ENCODE measurements at regions not wholly inside any gene's neighbourhood (a gene's known extent, or its start where the extent isn't known, plus 50 kb on each side); places are given as distances from the start of the nearest gene placed in this dataset.

DNA sequence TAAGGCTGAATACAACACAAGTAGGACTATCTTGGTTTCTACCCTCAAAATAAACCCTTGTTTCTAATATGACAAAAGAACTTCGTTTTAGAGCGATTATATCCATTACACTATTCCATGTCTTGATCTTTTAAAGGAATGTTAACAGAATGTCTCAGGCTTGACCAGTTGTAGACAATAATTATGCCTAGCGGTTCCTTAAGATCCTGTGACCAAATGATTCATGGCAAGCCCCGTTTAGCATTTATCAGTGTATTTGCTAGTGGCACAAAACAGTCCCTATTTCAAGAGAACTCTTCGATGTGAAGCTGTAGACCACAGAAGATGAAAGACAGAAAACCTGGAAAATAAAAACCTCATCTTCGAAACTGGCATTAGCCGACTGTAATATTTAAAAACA lies 200.9 kb upstream of the SOX9 start:
- DNase-seq (ENCODE audit: low spot score in 2 of 2) (no peak), FAIRE-seq (no peak)

GRCh38 chr17:71921796-71922195 lies 199.0 kb upstream of the SOX9 start:
- no peak for DNase-seq (ENCODE audit: low spot score in 2 of 2)
- no peak for FAIRE-seq

DNA sequence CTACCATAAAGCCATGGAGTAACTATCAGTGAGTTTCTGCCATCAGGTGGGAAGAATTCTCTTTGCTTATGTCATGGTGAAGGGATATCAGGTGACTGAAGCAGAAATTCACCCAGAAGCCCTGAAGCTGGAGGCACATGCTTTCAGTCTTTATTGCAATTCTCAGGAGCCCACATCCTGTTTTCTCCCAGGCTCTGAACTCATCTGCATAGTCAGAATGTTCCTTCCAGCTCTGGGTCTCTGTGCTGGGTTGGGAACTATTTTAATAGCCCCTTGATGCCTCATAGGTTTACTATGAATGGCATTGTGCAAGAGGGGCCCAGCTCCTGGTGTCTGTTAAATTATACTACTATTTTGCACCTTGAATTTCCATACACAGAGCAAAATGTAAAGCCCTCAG lies 198.4 kb upstream of the SOX9 start:
- DNase-seq (ENCODE audit: low spot score in 2 of 2) (no peak), FAIRE-seq (no peak)

- DNase-seq (ENCODE audit: low spot score in 2 of 2): no peak
- no peak for FAIRE-seq
Measured at GRCh38 chr17:71926746-71927398, 193.9 kb upstream of the SOX9 start.

DNA sequence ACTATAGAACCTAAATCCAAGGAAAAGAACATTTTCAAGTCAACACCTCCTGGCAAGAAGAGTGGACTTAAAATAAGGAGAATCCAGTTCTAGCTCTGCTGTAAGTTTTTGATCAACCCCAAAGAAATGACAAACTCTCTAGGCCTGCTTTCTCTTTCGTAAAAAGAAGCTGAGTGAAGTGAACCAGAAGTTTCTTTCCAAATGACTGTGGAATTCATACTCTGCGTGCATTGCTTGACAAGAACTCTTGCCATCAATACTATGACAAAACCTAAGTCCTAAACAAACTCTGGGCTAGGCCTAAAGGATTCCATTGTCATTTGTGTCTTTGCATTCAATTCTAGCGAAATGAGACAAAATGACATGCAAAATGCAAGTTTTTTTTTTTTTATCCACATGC lies 187.5 kb upstream of the SOX9 start:
- no peak for DNase-seq (ENCODE audit: low spot score in 2 of 2)
- no peak for FAIRE-seq

GRCh38 chr17:71934520-71934919 lies 186.3 kb upstream of the SOX9 start:
- DNase-seq (ENCODE audit: low spot score in 2 of 2): no peak
- FAIRE-seq: no peak

GRCh38 chr17:71935341-71935740 lies 185.5 kb upstream of the SOX9 start:
- DNase-seq (ENCODE audit: low spot score in 2 of 2) (no peak), FAIRE-seq (no peak)

GRCh38 chr17:71936977-71937376 lies 183.8 kb upstream of the SOX9 start:
- FAIRE-seq (no peak), DNase-seq (ENCODE audit: low spot score in 2 of 2) (no peak)

- DNase-seq (ENCODE audit: low spot score in 2 of 2) (no peak), FAIRE-seq (no peak)
Measured at GRCh38 chr17:71937914-71938313, 182.9 kb upstream of the SOX9 start.

GRCh38 chr17:71938340-71939010 lies 182.3 kb upstream of the SOX9 start:
- DNase-seq (ENCODE audit: low spot score in 2 of 2) (no peak), FAIRE-seq (no peak)

GRCh38 chr17:71941920-71942319 lies 178.9 kb upstream of the SOX9 start:
- FAIRE-seq (no peak), DNase-seq (ENCODE audit: low spot score in 2 of 2) (no peak)

DNA sequence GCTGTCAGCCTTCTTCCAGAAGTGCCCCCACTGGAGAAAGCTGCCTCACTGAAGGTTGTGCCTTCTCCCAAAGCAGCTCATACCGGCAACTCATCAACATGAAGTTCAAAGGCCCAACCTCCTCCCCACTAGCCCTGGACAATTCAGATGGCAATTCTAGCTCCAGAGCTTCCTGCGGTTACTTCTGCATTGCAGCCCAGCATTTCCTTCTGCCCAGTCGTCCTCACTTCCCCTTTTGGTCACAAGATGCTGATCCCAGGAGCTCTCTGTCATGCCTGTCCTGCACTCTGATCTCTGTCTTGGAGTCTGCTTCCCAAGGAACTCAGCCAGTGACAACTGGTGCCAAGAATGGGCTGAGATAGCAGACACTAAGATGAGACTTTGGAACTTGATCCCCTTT lies 178.2 kb upstream of the SOX9 start:
- no peak for DNase-seq (ENCODE audit: low spot score in 2 of 2)
- no peak for FAIRE-seq

DNA sequence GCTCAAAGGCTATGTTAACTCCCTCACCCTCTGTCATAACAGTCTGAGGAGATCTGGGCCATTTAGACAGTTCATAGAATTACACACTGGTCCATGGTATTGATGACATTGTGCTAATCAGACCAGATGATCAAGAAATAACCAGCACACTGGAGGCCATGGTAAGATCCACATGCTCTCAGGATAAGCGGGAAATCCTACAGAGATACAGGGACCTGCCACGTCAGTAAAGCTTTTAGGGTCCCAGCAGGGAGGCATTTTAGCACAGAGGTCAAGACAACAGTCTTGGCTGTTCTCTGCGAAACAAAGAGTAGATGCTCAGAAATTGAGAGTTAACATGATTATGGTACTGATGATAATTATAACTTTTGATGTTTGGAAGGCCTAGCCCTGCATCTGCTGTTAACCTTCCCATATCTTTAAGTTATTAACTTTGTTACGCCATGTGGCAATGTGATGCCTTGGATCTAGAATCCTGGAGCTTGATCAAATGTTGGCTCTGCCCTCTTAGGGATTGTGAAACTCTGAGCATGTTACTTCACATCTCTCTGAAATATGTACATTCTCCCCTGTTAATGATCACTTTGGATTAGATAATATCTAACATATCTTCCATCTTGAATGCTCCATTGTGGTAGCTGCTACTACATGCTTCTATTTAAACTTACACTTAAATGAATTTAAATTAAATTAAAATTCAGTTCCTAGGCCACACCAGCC lies 172.0 kb upstream of the SOX9 start:
- no peak for FAIRE-seq
- DNase-seq (ENCODE audit: low spot score in 2 of 2): no peak

GRCh38 chr17:71959154-71959553 lies 161.7 kb upstream of the SOX9 start:
- FAIRE-seq: no peak
- DNase-seq (ENCODE audit: low spot score in 2 of 2): no peak

DNA sequence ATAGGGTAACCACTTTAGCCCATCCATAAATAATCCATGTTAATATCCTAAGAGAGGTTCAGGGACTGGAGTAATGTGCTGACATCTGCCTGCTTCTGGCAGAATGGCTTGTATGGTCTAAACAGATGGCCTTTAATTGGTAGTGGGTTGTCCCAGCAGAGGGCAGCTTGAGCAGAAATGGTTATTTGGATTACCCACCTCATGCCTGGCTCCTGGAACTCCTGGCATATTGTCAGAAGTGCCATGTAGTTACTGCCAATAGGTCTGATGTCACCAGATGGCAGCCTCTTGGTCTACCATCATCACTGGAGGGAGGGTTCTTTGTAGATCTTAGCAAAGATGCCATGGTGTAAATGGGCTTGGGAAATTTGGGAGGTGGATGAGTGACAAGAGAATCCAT lies 157.5 kb upstream of the SOX9 start:
- FAIRE-seq (no peak), DNase-seq (ENCODE audit: low spot score in 2 of 2) (no peak)

GRCh38 chr17:71963791-71964190 lies 157.0 kb upstream of the SOX9 start:
- FAIRE-seq (no peak), DNase-seq (ENCODE audit: low spot score in 2 of 2) (no peak)

- no peak for DNase-seq (ENCODE audit: low spot score in 2 of 2)
- FAIRE-seq: no peak
Measured at GRCh38 chr17:71964559-71964958, 156.3 kb upstream of the SOX9 start.

- FAIRE-seq: no peak
Measured at GRCh38 chr17:71966055-71966454, 154.8 kb upstream of the SOX9 start.

DNA sequence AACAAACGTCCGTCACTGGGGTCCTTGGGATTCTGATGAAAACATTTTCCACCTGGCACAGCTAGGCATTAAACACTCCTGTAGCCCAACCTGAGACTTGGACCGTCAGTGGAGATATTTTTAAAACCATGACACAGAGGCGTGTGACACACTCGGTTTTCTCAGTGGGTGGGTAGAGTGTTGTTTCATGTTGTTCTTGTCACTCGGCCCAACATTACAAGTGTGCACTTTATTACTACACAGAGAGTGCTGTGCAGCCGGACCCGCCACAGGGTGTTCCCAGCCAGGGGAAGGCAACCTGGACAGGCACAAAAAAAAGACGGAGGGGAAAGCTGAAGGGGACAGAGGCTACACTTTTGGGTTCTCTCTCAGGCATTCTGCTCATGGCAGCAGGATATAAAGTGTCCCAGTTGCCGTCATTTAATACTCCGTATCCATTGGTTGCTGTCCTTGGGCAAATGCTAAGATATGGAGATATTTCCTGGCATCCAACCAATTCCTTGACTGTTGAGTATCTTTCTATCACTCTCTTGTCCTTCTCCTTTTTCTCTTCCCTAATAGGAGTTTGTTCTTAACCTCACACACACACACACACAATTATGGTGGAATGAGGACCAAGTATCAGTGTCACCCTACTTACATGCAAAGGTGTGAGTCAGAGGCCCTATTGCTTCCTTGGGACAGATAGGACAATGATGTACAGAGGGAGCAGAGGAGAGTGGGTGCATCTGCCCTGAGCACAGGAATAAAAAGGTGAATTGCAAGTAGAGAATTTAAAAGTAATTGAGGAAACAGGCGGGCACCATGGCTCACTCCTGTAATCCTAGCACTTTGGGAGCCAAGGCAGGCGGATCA lies 154.1 kb upstream of the SOX9 start:
- FAIRE-seq (no peak), DNase-seq (ENCODE audit: low spot score in 2 of 2) (no peak)

More at GRCh38 chr17:71966055-71966454, 154.8 kb upstream of the SOX9 start:
- DNase-seq (ENCODE audit: low spot score in 2 of 2): no peak

- DNase-seq (ENCODE audit: low spot score in 2 of 2) (no peak), FAIRE-seq (no peak)
Measured at GRCh38 chr17:71969500-71969899, 151.3 kb upstream of the SOX9 start.

DNA sequence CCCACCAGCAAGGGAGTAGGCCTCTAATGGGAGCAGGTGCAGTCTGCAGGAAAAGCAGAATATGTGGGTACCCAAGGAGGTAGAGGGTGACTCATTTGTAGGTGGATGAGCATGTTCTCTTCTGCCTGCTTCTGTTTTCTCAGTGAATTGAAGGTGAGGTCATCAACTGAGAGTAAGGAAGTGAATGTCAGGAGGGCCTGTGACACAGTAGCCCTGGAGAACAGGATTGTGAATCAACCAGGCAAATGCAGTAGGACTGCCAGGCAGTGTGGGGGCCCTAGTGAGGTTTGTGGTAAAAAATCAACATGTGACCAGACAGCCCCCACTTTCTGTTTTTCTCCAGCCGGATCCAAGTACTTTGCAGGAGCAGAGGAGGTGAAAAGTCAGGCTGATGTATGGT lies 150.5 kb upstream of the SOX9 start:
- no peak for DNase-seq (ENCODE audit: low spot score in 2 of 2)
- no peak for FAIRE-seq

Measured in frontal cortex (tissue), 3 donors.